ENCODE measurements at regions not wholly inside any gene's neighbourhood (a gene's known extent, or its start where the extent isn't known, plus 50 kb on each side); places are given as distances from the start of the nearest gene placed in this dataset.

- no peak for TF ChIP-seq EP300 (IDR thresholded peaks at IDR 0.05)
- TF ChIP-seq CTCF (IDR thresholded peaks at IDR 0.05) = no peak
- TF ChIP-seq POLR2AphosphoS5 (IDR thresholded peaks at IDR 0.05) = no peak
- TF ChIP-seq POLR2A (IDR thresholded peaks at IDR 0.05) = no peak
These were observed 605.7 kb upstream of the PABPC4L start for GRCh38 chr4:134807231-134807745.

Data from suprapubic skin (tissue), 4 donors.